WI38 (cell line): ENCODE measurements at regions not wholly inside any gene's neighbourhood (a gene's known extent, or its start where the extent isn't known, plus 50 kb on each side); places are given as distances from the start of the nearest gene placed in this dataset.

Source experiments
- H3K4me3 ChIP-seq: 2 replicates; pipeline ENCODE4 v1.5.1; 2011; ENCODE audit warnings: low read depth, mild to moderate bottlenecking, control low read depth, low read length
- TF ChIP-seq, protein P1 (sequence below): IDR thresholded peaks from 2 replicates; pipeline ENCODE4 v1.5.1; 2012; ENCODE audit warnings: low read depth, mild to moderate bottlenecking, control low read depth, low read length

DNA sequence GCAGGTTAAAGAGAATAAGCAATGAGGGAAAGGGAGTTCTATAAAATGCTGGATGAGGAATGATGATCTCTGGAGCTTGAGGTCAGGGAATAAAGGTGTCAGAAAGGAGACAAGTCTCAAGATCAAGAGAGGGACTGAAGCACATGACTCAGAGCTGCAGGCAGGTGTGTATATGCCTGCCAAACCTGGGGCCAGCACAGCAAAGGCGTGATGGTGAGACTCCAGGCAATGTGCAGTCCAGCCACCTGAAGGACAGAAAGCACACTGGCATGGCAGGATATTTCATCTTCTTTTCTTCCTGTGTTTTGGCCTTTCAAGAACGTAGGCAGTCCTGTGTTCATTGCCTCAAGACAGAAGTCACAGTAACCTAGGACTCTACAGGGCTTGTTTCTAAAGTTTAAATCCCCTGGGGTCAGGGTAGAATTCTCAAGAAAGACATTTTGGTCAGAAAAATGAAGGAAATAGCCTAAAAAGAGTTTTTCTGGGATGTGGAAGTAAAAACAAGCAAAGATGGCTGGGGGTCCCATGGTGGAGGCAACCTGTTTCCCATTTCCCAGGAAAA, 55.5 kb upstream of the TOPAZ1 start:
- no peak overlapping the region for H3K4me3 ChIP-seq
- TF ChIP-seq, protein P1, sequence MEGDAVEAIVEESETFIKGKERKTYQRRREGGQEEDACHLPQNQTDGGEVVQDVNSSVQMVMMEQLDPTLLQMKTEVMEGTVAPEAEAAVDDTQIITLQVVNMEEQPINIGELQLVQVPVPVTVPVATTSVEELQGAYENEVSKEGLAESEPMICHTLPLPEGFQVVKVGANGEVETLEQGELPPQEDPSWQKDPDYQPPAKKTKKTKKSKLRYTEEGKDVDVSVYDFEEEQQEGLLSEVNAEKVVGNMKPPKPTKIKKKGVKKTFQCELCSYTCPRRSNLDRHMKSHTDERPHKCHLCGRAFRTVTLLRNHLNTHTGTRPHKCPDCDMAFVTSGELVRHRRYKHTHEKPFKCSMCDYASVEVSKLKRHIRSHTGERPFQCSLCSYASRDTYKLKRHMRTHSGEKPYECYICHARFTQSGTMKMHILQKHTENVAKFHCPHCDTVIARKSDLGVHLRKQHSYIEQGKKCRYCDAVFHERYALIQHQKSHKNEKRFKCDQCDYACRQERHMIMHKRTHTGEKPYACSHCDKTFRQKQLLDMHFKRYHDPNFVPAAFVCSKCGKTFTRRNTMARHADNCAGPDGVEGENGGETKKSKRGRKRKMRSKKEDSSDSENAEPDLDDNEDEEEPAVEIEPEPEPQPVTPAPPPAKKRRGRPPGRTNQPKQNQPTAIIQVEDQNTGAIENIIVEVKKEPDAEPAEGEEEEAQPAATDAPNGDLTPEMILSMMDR: no peak

DNA sequence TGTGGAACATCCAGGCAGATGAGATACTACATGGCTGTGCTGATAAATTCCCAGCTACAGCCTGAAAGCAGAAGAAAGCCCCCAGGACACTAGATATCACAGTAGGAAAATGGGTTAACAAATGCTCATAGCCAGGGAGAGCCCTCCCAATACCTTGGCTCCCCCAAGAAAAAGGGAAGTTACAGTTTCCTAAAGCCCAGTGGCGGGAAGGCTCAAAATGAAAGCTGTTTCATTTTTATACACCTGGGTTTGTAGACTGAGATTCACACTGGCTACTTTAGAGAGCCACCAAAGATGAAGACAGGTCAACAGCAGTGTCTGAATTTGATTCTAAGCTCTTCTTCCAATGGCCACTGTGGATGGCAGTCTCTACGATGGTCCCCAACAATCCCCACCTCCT, 55.0 kb upstream of the TOPAZ1 start:
- TF ChIP-seq, protein P1: no peak
- no peak overlapping the region for H3K4me3 ChIP-seq
